OCI-LY1 (cell line): ENCODE measurements at regions not wholly inside any gene's neighbourhood (a gene's known extent, or its start where the extent isn't known, plus 50 kb on each side); places are given as distances from the start of the nearest gene placed in this dataset.

Experiments
- H2AFZ ChIP-seq: fragments of 200-600 bp; sonication (generic), shearing (Covaris generic); 2 replicates; pipeline ENCODE4 v1.6.0; 2014; ENCODE audit warnings: antibody characterized with exemption, mild to moderate bottlenecking, low read length
- H3F3A ChIP-seq: fragments of 200-600 bp; sonication (generic), shearing (Covaris generic); 2 replicates; pipeline ENCODE4 v1.6.0; 2014; ENCODE audit warnings: mild to moderate bottlenecking, antibody characterized with exemption, low read length, moderate library complexity; ENCODE audit not compliant: insufficient read depth
- H3K27ac ChIP-seq: fragments of 200-600 bp; sonication (generic); 2 replicates; pipeline ENCODE4 v1.5.1; 2014; ENCODE audit warnings: low read length, mixed run types, mild to moderate bottlenecking, low read depth; ENCODE audit not compliant: poor library complexity, severe bottlenecking
- H3K27me3 ChIP-seq: fragments of 200-600 bp; sonication (generic); 2 replicates; pipeline ENCODE4 v1.6.0; 2014; ENCODE audit warnings: antibody characterized with exemption, mild to moderate bottlenecking, low read length, moderate library complexity; ENCODE audit not compliant: insufficient read depth
- H3K36me3 ChIP-seq: fragments of 200-600 bp; sonication (generic); 2 replicates; pipeline ENCODE4 v1.6.1; 2014; ENCODE audit warnings: mild to moderate bottlenecking, antibody characterized with exemption, low read length, moderate library complexity, mixed read lengths; ENCODE audit not compliant: insufficient read depth
- H3K4me1 ChIP-seq: fragments of 200-600 bp; sonication (generic); 2 replicates; pipeline ENCODE4 v1.5.1; 2014; ENCODE audit warnings: mild to moderate bottlenecking, low read length, moderate library complexity; ENCODE audit not compliant: insufficient read depth, severe bottlenecking
- H3K4me2 ChIP-seq: fragments of 200-600 bp; sonication (generic), shearing (Covaris generic); 2 replicates; pipeline ENCODE4 v1.6.1; 2014; ENCODE audit warnings: low read length
- H3K4me3 ChIP-seq: fragments of 200-600 bp; sonication (generic); 2 replicates; pipeline ENCODE4 v1.5.1; 2014; ENCODE audit warnings: low read length, low read depth, mild to moderate bottlenecking, mixed read lengths; ENCODE audit not compliant: poor library complexity, severe bottlenecking
- H3K79me2 ChIP-seq: fragments of 200-600 bp; shearing (Covaris generic); 2 replicates; pipeline ENCODE4 v1.6.1; 2016; ENCODE audit warnings: mixed run types, low read length, mixed read lengths; ENCODE audit not compliant: insufficient read depth
- H3K9ac ChIP-seq: fragments of 200-600 bp; sonication (generic), shearing (Covaris generic); 2 replicates; pipeline ENCODE4 v1.6.1; 2014; ENCODE audit warnings: mild to moderate bottlenecking, low read length, mixed read lengths
- H3K9me2 ChIP-seq: fragments of 200-600 bp; sonication (generic), shearing (Covaris generic); 2 replicates; pipeline ENCODE4 v1.6.1; 2014; ENCODE audit warnings: low read depth, mild to moderate bottlenecking, low read length, mixed read lengths
- H3K9me3 ChIP-seq: fragments of 200-600 bp; shearing (Covaris generic); 2 replicates; pipeline ENCODE4 v1.6.1; 2014; ENCODE audit warnings: low read length, mixed read lengths
- H4K20me1 ChIP-seq: fragments of 200-600 bp; sonication (generic), shearing (Covaris generic); 2 replicates; pipeline ENCODE4 v1.6.0; 2016; ENCODE audit warnings: mild to moderate bottlenecking, low read length; ENCODE audit not compliant: insufficient read depth
- CTCF ChIP-seq: fragments of 200-600 bp; sonication (generic), shearing (Covaris generic); IDR thresholded peaks from 2 replicates; pipeline ENCODE4 v1.5.1; 2017; ENCODE audit warnings: mild to moderate bottlenecking, antibody characterized with exemption, low read length, moderate library complexity, mixed read lengths
- EZH2 ChIP-seq: fragments of 200-600 bp; sonication (generic), shearing (Covaris generic); IDR thresholded peaks from 2 replicates; pipeline ENCODE4 v1.8.0; 2017; ENCODE audit warnings: borderline replicate concordance, mixed run types, mild to moderate bottlenecking, antibody characterized with exemption, low read length, moderate library complexity, mixed read lengths

DNA sequence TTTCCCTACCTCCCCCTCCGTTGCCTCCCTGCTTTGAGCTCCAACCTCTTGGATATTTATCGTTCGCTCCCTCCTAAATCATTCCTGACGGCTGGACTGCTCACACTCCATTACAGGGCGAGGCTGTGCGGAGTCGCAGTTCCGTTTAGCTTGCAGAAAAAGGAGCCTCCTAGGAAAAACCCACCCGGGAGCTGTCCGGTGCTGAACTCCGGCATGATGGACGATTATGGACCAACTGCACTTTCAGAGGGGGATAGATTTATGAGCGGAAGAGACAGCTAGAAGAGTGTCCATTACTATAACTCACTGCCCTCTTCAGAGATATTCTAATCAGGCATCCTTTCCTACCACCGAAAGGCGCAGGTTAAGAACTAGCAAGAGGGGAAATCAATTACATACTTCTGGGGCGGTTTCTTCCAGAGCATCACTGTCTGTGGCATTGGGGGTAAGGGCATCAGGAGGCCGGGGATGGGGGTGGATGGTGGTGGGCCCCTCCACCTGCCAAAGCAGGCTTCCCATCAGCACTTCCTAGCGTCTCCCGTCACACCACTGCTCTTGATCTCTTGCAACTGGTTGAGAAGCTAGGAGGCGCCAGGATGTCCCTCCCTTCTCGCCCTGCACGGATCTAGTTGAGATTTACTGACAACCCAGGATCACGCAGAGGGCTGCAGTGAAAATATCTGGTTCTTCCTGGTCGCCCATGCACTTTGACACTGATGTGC is 251.2 kb downstream of the ENGASE start:
- Histone ChIP-seq H3K9me2 (no peaks in the 10 kb centered on the region), H2AFZ (no peak overlapping the region), H3K27me3 (peaks cover 11% of the 10 kb centered on the region; the same call in 1 of the 2 replicates), H3K9ac (no peak overlapping the region), H3K4me3 (no peak overlapping the region), H3K4me1 (no peaks in the 10 kb centered on the region), H3K27ac (no peak overlapping the region), H4K20me1 (no peaks in the 10 kb centered on the region), H3K4me2 (no peak overlapping the region), H3K79me2 (no peaks in the 10 kb centered on the region), H3K9me3 (no peaks in the 10 kb centered on the region), H3K36me3 (no peaks in the 10 kb centered on the region), H3F3A (no peaks in the 10 kb centered on the region)
- TF ChIP-seq EZH2 (no peak), CTCF (no peak)

DNA sequence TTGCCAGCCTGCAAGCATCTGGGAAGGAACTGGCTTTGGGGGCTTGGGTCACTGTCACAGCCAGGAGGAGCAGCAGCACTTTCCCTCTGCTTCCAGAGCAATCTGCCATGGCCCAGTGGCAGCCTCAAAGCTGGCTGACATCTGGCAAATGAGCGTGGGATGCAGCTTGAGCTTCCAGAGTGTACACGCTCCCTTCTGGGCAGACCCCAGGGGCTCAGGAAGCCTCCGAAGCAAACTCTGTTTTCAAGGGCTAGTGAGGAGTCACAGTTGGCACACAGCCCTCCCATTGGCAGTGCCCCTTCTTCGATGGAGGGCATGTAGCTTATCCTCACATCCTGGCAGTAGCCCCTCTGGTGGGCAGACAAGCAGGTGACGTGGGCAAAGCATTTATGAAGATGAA is 249.6 kb downstream of the ENGASE start:
- Histone ChIP-seq H3K9ac (no peak overlapping the region), H3K4me1 (no peaks in the 10 kb centered on the region), H3K9me2 (no peaks in the 10 kb centered on the region), H3K79me2 (no peaks in the 10 kb centered on the region), H3K9me3 (no peaks in the 10 kb centered on the region), H3K36me3 (no peaks in the 10 kb centered on the region), H3K4me3 (no peak overlapping the region), H3F3A (no peaks in the 10 kb centered on the region), H2AFZ (no peak overlapping the region), H3K4me2 (no peak overlapping the region), H3K27ac (no peak overlapping the region), H3K27me3 (0 out of 2 replicates have a peak, but pooled peaks cover 7% of the 10 kb centered on the region), H4K20me1 (no peaks in the 10 kb centered on the region)
- TF ChIP-seq EZH2 (no peak), CTCF (no peak)

DNA sequence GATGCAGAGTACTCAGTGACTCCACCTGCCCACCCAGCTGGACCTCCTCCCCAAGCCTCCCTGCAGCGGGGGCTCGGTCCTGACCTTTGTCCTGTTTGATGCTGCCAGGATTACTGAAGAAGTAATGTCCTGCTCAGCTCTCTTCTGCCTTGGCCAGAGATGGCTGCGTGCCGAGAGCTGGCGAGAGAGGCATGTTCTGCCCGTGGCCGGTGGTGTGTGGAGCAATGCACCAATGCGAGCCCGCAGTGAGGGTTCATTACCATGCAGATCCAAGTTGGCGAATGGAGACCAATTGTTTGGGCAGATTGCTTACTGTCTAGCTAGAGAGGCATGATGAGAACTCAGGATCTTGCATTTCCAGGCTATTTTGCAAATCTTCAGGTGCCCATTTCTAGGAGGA is 248.9 kb downstream of the ENGASE start:
- Histone ChIP-seq H3K9ac (no peak overlapping the region), H3K36me3 (no peaks in the 10 kb centered on the region), H3K4me3 (no peak overlapping the region), H3K79me2 (no peaks in the 10 kb centered on the region), H3K27me3 (0 out of 2 replicates have a peak, but pooled peaks cover 7% of the 10 kb centered on the region), H3F3A (no peaks in the 10 kb centered on the region), H2AFZ (no peak overlapping the region), H3K27ac (no peak overlapping the region), H3K9me3 (no peaks in the 10 kb centered on the region), H4K20me1 (no peaks in the 10 kb centered on the region), H3K9me2 (no peaks in the 10 kb centered on the region), H3K4me1 (no peaks in the 10 kb centered on the region), H3K4me2 (no peak overlapping the region)
- TF ChIP-seq EZH2, result no peak
- no peak for TF ChIP-seq CTCF
